ACHN (cell line): ENCODE measurements at regions not wholly inside any gene's neighbourhood (a gene's known extent, or its start where the extent isn't known, plus 50 kb on each side); places are given as distances from the start of the nearest gene placed in this dataset.
"Not testable (repeated sequence)": the region's sequence is repeated elsewhere in the genome, so short reads cannot be mapped to it uniquely, and the experiment has no call there.

Experiments
- DNase-seq: peaks from one replicate; pipeline ENCODE4 v3.0.0-alpha.2; 2015
- in situ Hi-C: cut with HindIII; loops from 2 replicates; pipeline ENCODE4 v1.10.0; 2017; ENCODE audit warnings: low sequenced_read_pairs, low pct_ligation_motif_present, low pct_unique_long_range_greater_than_20kb

- in situ Hi-C loops: no loop called here
These were observed 211.5 kb downstream of the NMUR2 start for GRCh38 chr5:152193391-152194107.

GRCh38 chr5:152188251-152188650 is 216.8 kb downstream of the NMUR2 start:
- no peak for DNase-seq
- in situ Hi-C loops: no loop called here

More at GRCh38 chr5:152193391-152194107, 211.5 kb downstream of the NMUR2 start:
- no peak for DNase-seq

DNA sequence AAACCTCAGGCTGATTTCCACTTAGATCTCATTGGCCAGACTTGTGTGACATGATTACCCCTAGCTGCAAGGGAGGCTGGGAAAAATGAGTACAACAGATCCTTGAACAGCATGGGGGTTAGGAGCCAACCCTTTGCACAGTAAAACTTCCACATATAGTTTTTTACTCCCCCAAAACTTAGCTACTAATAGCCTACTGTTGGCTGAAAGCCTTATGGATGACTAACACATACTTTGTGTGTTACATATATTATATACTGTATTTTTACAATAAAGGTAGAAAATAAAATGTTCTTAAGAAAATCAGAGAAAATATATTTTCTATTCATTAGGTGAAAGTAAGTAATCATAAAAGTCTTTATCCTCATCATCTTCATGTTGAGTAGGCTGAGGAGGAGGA is 217.4 kb downstream of the NMUR2 start:
- in situ Hi-C loops: no loop called here
- DNase-seq: no peak

DNA sequence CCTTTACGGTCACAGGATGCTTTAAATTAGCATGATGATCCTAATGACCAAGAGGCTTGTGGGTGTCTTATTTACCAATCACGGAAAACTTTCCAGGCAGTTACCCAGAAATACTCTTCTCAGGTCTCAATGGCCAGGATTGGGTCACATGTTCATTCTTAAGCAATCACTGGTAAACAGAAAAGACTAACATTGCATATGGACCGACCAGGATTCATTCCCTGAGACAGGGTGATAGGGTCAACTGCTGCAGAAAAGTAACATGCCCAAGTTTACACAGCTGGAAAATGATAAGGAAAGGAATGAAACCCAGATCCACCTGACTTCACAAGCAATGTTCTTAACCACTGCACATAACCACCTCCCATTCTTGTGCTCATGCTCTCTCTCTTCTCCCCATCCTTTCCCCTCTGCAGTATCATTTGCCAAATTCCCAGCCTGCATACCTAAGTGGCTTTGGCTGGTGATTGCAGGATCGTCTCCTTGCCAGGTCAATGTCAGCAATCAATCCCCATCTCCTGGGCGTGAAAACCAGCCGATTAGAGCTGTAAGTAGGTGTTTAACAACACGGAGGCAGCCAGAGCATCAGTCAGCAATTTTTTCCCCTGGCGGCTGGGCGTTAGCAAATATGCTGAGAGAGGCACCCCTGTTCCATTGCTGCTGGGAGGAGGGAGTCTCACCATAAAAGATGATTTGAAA is 219.4 kb downstream of the NMUR2 start:
- in situ Hi-C loops: no loop called here
- no peak for DNase-seq

DNA sequence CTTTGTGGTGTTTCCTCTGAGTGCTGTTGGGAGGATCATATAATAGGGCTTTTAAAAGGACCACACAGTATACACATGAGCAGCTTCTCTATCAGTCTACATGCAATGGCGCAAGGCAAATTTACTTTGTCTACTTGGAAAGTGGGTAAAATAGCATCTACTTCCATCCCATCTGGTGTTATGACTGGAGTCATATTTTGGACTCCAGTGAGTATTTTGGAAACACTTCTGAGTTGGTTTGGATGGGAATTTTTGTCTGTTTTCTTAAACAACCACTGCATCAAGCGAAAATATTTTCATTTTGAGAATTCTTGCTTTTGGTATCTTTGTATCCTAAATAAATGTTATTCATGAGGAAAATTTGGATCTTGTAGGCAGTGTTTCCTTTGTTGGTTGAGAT is 220.8 kb downstream of the NMUR2 start:
- in situ Hi-C loops: no loop called here
- DNase-seq: no peak

DNA sequence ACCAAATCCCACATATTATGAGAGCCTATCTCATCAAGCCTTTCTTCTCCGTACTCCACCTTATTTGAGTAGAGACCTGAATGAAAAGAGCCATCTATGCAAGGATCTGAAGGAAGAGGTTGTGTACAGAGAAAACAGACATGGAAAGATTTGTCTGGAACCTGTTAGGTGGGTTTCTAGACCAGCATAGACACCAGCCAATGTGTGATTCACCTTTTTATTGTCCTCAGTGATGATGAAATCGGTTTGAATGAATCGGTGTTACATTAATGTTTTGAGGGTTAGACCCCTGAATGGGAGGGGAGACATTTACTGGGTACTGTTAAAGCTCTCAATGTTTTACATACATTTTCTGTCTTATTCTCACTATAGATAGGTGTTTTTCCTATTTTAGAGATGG is 223.6 kb downstream of the NMUR2 start:
- DNase-seq: no peak
- in situ Hi-C loops: no loop called here

- DNase-seq: no peak
These were observed 226.8 kb downstream of the NMUR2 start for GRCh38 chr5:152178350-152178699.

GRCh38 chr5:152177626-152178349 is 227.3 kb downstream of the NMUR2 start:
- in situ Hi-C loops: no loop called here
- DNase-seq: no peak

More at GRCh38 chr5:152178350-152178699, 226.8 kb downstream of the NMUR2 start:
- in situ Hi-C loops: no loop called here

DNA sequence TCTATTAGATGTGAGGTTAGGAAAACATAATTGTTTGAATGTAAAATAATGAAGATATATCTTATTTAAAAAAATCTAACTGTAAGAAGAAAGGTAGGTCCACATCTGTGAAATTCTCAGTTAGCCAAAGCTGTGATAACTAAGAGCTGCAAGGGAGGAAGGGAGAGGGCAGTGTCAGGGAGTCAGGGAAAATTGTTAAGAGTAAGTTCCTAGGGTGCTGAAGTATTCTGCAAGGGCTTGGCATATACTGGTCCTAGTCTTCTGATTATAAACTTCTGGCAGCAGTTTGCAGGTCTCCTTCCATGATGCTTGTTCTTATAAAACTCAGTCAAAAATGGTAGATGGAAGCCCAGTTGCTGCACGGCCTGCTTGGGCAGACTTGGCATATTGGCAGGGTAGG is 233.2 kb downstream of the NMUR2 start:
- no peak for DNase-seq
- in situ Hi-C loops: no loop called here

DNA sequence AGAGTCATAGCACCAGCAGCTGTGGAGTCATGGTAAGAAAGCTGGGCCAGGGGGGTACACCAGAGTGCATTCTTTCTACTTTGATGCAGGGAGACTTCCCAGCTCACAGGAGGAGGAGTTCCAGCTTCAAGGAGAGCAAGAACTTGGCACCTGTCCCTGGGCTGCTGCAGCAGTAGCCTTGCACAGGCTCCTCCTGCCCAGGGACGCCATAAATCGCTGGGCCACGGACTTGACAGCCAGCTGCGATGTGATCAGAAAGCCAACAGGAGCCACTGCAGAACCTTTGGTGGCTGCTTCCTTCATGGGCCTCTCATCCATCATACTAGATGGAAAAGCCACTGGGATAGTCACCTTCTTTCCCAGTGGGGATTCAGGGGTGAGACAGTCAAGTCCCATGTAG is 234.7 kb downstream of the NMUR2 start:
- no peak for DNase-seq
- in situ Hi-C loops: no loop called here

DNA sequence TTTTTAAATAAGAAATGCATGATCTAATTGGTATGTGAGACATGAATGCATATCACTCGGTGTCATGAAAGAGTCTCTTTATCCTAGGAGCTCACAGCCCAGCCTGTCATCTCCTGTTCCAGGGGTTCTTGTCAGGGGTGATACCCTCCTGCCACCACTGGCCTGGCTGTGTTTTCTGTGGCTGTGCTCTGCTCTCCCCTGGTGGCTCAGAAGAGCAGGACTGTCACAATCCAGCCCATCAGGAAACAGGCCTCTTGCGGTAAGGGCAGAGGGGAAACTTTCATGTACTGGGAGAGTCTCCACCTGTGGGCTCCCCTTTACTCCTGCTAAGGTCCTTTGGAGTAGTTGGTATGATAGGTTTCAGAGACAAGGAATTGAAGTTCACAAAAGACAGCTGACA is 240.2 kb upstream of the GLRA1 start:
- in situ Hi-C loops: no loop called here
- DNase-seq: no peak

GRCh38 chr5:152159894-152160293 is 235.2 kb upstream of the GLRA1 start:
- in situ Hi-C loops, DNase-seq: not testable (repeated sequence)

DNA sequence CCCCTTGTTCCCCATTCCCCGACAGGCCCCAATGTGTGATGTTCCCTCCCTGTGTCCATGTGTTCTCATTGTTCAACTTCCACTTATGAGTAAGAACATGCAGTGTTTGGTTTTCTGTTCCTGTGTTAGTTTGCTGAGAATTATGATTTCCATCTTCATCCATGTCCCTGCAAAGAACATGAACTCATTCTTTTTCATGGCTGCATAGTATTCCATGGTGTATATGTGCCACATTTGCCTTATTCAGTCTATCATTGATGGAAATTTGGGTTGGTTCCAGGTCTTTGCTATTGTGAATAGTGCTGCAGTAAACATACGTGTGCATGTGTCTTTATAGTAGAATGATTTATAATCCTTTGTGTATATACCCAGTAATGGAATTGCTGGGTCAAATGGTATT is 229.8 kb upstream of the GLRA1 start:
- DNase-seq, in situ Hi-C loops: not testable (repeated sequence)

- DNase-seq: no peak
- in situ Hi-C loops: no loop called here
These were observed 227.3 kb upstream of the GLRA1 start for GRCh38 chr5:152151940-152152339.

DNA sequence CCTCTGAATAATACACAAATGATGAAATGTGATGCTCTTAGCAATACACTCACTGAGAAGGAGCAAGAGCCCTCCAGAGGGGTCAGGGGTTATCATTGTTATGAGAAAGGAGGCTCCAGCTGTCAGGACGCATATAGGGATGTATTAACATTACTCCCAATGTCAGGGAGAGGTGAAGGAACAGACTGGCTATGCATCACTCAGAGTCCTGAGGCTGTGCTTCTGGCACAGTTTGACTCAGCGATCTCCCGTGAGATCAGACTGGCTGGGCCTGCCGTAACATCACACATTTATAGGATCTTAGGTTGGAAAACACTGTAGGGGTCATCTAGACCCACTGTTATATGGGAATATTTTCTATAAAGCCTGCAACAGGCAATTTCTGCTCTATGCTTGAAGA is 226.5 kb upstream of the GLRA1 start:
- DNase-seq: no peak
- in situ Hi-C loops: no loop called here

- in situ Hi-C loops: loop anchor here (25.0 kb wide), 1 partner anchor 335 kb away; no protein-coding TSS in a partner anchor
- DNase-seq: no peak
These were observed 222.6 kb upstream of the GLRA1 start for GRCh38 chr5:152147286-152147685.

DNA sequence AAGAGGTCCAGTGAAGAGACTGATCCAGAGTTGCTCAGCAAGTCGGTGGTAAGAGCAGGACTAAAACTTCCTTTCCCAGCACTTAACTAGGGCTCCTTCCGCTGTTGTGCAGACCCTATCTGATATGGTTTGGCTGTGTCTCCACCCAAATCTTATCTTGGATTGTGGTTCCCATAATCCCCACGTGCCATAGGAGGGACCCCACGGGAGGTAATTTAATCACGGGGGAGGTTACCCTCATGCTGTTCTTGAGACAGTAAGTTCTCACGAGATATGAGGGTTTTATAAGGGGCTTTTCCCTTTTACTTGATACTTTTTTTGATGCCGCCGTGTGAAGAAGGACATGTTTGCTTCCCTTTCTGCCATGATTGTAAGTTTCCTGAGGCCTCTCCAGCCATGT is 221.9 kb upstream of the GLRA1 start:
- DNase-seq: no peak
- in situ Hi-C loops: loop anchor here (25.0 kb wide), 1 partner anchor 334 kb away; no protein-coding TSS in a partner anchor

- no peak for DNase-seq
- in situ Hi-C loops: loop anchor here (25.0 kb wide), 1 partner anchor 332 kb away; no protein-coding TSS in a partner anchor
These were observed 219.9 kb upstream of the GLRA1 start for GRCh38 chr5:152144556-152144955.

DNA sequence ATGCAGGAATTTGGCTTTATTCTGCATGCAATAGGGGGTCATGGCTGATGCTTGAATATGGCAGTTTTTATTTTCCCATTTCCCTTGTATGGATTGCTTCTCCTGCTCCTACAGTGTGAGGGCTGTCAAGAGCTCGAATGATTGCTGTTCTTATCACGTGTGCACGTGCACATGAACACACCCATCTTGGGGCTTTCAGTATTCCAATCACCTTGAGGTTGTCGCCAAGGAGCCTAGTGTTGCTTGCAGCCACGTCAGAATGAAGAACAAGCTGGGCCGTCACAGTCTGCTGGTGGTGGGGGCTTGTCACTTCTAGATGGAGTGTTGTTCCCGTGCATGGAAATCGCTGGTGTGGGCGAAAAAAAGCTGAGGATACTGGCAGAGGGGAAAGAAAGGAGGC is 219.4 kb upstream of the GLRA1 start:
- no peak for DNase-seq
- in situ Hi-C loops: loop anchor here (25.0 kb wide), 1 partner anchor 332 kb away; no protein-coding TSS in a partner anchor
